ENCODE measurements at regions not wholly inside any gene's neighbourhood (a gene's known extent, or its start where the extent isn't known, plus 50 kb on each side); places are given as distances from the start of the nearest gene placed in this dataset.

DNA sequence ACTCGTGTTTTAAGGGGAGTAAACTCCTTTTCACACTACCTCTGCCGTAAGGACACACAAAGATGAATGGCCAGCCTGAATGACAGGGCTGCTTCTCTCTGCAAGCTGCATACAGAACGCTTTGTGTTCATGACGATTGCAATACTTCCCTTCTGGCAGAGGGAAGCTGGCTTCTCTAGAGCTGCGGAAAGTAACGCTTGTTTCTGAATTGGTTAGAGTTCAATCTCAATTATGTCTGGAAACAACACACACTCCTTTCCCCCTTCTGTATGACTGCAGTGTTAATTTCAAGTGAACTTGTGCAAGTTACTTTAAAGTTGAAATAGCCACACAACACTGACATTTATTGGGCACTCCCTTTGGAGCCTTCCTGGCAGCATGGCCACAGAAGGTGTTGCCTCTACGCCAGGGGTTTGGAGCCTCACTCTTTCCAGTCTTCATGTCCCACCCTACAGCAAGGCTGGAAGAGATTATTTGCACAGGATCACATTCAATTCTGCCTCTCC lies 242.6 kb downstream of the NDFIP2 start:
- Histone ChIP-seq H2AFZ (replicated peaks; ENCODE audit: low read length, poor library complexity) (no peak overlapping the region), H3K9me1 (ENCODE audit: insufficient read depth, low read length) (no peaks in the 10 kb centered on the region), H3K14ac (replicated peaks; ENCODE audit: low read depth, low read length) (no peak overlapping the region), H4K20me1 (ENCODE audit: insufficient read depth, low read length) (no peaks in the 10 kb centered on the region), H3K27ac (ENCODE audit: insufficient read depth, low read length) (no peak overlapping the region), H2AK9ac (replicated peaks; ENCODE audit: low read depth, low read length, poor library complexity) (no peak overlapping the region), H3K79me1 (ENCODE audit: low read depth in 1 of 2, low read length in 2 of 2) (no peaks in the 10 kb centered on the region), H2BK120ac (ENCODE audit: low read depth, low read length) (no peak overlapping the region), H4K5ac (ENCODE audit: low read depth, low read length) (no peak overlapping the region), H3K4me1 (ENCODE audit: control insufficient read depth, insufficient read depth, low read length) (no peaks in the 10 kb centered on the region; the same call in 1 of the 2 replicates), H4K91ac (ENCODE audit: insufficient read depth, low read depth, low read length) (no peak overlapping the region), H3K4me3 (ENCODE audit: insufficient read depth, low read depth, low read length) (no peak overlapping the region), H2AK5ac (ENCODE audit: low read depth, low read length) (no peak overlapping the region), H3K18ac (ENCODE audit: low read depth, low read length) (no peak overlapping the region), H2BK15ac (ENCODE audit: low read depth, low read length) (no peak overlapping the region), H3K9ac (ENCODE audit: low read depth, low read length) (no peak overlapping the region), H3K9me3 (ENCODE audit: control insufficient read depth, insufficient read depth, low read length) (no peaks in the 10 kb centered on the region), H3K36me3 (ENCODE audit: control insufficient read depth, insufficient read depth, low read length) (no peaks in the 10 kb centered on the region), H2BK5ac (ENCODE audit: low read depth, low read length, poor library complexity, severe bottlenecking) (no peak overlapping the region), H3K23ac (ENCODE audit: low read depth, low read length) (no peak overlapping the region), H2BK20ac (ENCODE audit: low read depth, low read length) (no peak overlapping the region), H3K56ac (ENCODE audit: extremely low read depth, insufficient read depth, low read length) (no peak overlapping the region), H4K8ac (ENCODE audit: low read depth in 2 of 2, low read length in 2 of 2) (no peak overlapping the region), H3K4me2 (ENCODE audit: low read depth, low read length) (no peak overlapping the region), H3K4ac (ENCODE audit: low read depth, low read length) (no peak overlapping the region), H3K27me3 (ENCODE audit: control insufficient read depth, insufficient read depth, low read length) (0 out of 2 replicates have a peak, but pooled peaks cover 2% of the 10 kb centered on the region)
- intact Hi-C loops (cut with micrococcal nuclease) = no loop called here
- ChIA-PET CTCF (interaction anchor here (1.2 kb wide), 1 partner anchor 17 kb away, joined by 6 read pairs; no protein-coding TSS in a partner anchor), POLR2A (ENCODE audit: unreplicated experiment) (no interaction called here)
- in situ Hi-C loops (cut with MboI; ENCODE audit: low sequenced_read_pairs) = no loop called here
- no CpG with 5 or more reads among the region's 7 CpGs for WGBS, 2 experiments (ENCODE audit: extremely low coverage in 2 of 2, insufficient read length in 1 of 2)
- ATAC-seq (ENCODE audit: low read depth) (no peak), DNase-seq (no peak)
- no TSS peak for BruUV-seq (replicated peaks)
- dilution Hi-C loops (cut with HindIII; ENCODE audit: low sequenced_read_pairs, unreplicated experiment) = no loop called here
- no peak for TF ChIP-seq FOS (IDR thresholded peaks at IDR 0.05; ENCODE audit: low read depth, low read length)
- TF ChIP-seq NFE2L2 (IDR thresholded peaks at IDR 0.05; ENCODE audit: low read depth, low read length) = no peak
- no peak for TF ChIP-seq SMC3 (IDR thresholded peaks at IDR 0.05; ENCODE audit: low read depth, low read length)
- no peak for TF ChIP-seq RCOR1 (IDR thresholded peaks at IDR 0.05; ENCODE audit: insufficient replicate concordance, low read length)
- no peak for TF ChIP-seq MAZ (IDR thresholded peaks at IDR 0.05; ENCODE audit: borderline replicate concordance, low read depth, low read length)
- TF ChIP-seq CHD1 (IDR thresholded peaks at IDR 0.05; ENCODE audit: low read depth, low read length) = no peak
- TF ChIP-seq CEBPB (IDR thresholded peaks at IDR 0.05; ENCODE audit: low read depth, low read length) = no peak
- TF ChIP-seq BHLHE40 (IDR thresholded peaks at IDR 0.05; ENCODE audit: low read depth, low read length) = no peak
- TF ChIP-seq, protein P1, sequence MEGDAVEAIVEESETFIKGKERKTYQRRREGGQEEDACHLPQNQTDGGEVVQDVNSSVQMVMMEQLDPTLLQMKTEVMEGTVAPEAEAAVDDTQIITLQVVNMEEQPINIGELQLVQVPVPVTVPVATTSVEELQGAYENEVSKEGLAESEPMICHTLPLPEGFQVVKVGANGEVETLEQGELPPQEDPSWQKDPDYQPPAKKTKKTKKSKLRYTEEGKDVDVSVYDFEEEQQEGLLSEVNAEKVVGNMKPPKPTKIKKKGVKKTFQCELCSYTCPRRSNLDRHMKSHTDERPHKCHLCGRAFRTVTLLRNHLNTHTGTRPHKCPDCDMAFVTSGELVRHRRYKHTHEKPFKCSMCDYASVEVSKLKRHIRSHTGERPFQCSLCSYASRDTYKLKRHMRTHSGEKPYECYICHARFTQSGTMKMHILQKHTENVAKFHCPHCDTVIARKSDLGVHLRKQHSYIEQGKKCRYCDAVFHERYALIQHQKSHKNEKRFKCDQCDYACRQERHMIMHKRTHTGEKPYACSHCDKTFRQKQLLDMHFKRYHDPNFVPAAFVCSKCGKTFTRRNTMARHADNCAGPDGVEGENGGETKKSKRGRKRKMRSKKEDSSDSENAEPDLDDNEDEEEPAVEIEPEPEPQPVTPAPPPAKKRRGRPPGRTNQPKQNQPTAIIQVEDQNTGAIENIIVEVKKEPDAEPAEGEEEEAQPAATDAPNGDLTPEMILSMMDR (conservative IDR thresholded peaks at IDR 0.05; ENCODE audit: low read depth, low read length) = no peak
- TF ChIP-seq POLR2A (IDR thresholded peaks at IDR 0.05; ENCODE audit: low read depth, low read length) = no peak
- TF ChIP-seq RFX5 (IDR thresholded peaks at IDR 0.05; ENCODE audit: low read depth, low read length) = no peak
- TF ChIP-seq ELK1 (IDR thresholded peaks at IDR 0.05; ENCODE audit: borderline replicate concordance, low read depth, low read length) = no peak
- no peak for TF ChIP-seq RAD21 (IDR thresholded peaks at IDR 0.05; ENCODE audit: low read length)
- no peak for TF ChIP-seq MAFK (IDR thresholded peaks at IDR 0.05; ENCODE audit: low read depth, low read length)
- no peak for TF ChIP-seq USF2 (IDR thresholded peaks at IDR 0.05; ENCODE audit: low read depth, low read length)
- no peak for TF ChIP-seq MXI1 (IDR thresholded peaks at IDR 0.05; ENCODE audit: borderline replicate concordance, low read depth, low read length)

All from IMR-90 (cell line).